Epithelial cell of proximal tubule (primary cell): ENCODE measurements at regions not wholly inside any gene's neighbourhood (a gene's known extent, or its start where the extent isn't known, plus 50 kb on each side); places are given as distances from the start of the nearest gene placed in this dataset.

Source experiments
- DNase-seq: peaks from one replicate; pipeline ENCODE4 v3.0.0-alpha.2; 2011; ENCODE audit warnings: low read depth
- H3K4me3 ChIP-seq: 2 replicates; pipeline ENCODE4 v1.5.1; 2011; ENCODE audit warnings: low read depth, mild to moderate bottlenecking, low read length
- CTCF ChIP-seq: conservative IDR thresholded peaks from 2 replicates; pipeline ENCODE4 v1.5.1; 2012; ENCODE audit warnings: low read depth, mild to moderate bottlenecking, low read length

GRCh38 chr5:106363578-106363977, 1307.2 kb downstream of the EFNA5 start:
- no peak for TF ChIP-seq CTCF
- DNase-seq, result no peak
- H3K4me3 ChIP-seq, result no peak overlapping the region

- DNase-seq, result no peak
- no peak overlapping the region for H3K4me3 ChIP-seq
- TF ChIP-seq CTCF, result no peak
Observed at GRCh38 chr5:106361905-106362304, 1308.8 kb downstream of the EFNA5 start.

GRCh38 chr5:106331415-106331814, 1339.3 kb downstream of the EFNA5 start:
- no peak overlapping the region for H3K4me3 ChIP-seq
- no peak for DNase-seq
- no peak for TF ChIP-seq CTCF

GRCh38 chr5:106324356-106324755, 1346.4 kb downstream of the EFNA5 start:
- DNase-seq, result no peak
- H3K4me3 ChIP-seq, result no peak overlapping the region
- TF ChIP-seq CTCF, result no peak

GRCh38 chr5:106321242-106321641, 1349.5 kb downstream of the EFNA5 start:
- H3K4me3 ChIP-seq, result no peak overlapping the region
- no peak for TF ChIP-seq CTCF
- no peak for DNase-seq

- no peak for TF ChIP-seq CTCF
- H3K4me3 ChIP-seq, result no peak overlapping the region
- no peak for DNase-seq
Observed at GRCh38 chr5:106314221-106314824, 1356.4 kb downstream of the EFNA5 start.

GRCh38 chr5:106312360-106312759, 1358.4 kb downstream of the EFNA5 start:
- no peak for TF ChIP-seq CTCF
- H3K4me3 ChIP-seq, result no peak overlapping the region
- no peak for DNase-seq
